ENCODE measurements at regions not wholly inside any gene's neighbourhood (a gene's known extent, or its start where the extent isn't known, plus 50 kb on each side); places are given as distances from the start of the nearest gene placed in this dataset.

GRCh38 chr18:66951750-66952149, 347.9 kb upstream of the CDH19 start:
- Histone ChIP-seq H3K27me3 (no peaks in the 10 kb centered on the region), H3K4me3 (no peak overlapping the region), H3K9me3 (no peaks in the 10 kb centered on the region), H3K27ac (no peak overlapping the region), H3K36me3 (no peaks in the 10 kb centered on the region), H3K4me1 (no peaks in the 10 kb centered on the region)
- no peak for DNase-seq (ENCODE audit: low spot score)
- no peak for TF ChIP-seq CTCF (IDR thresholded peaks at IDR 0.05)

GRCh38 chr18:66949419-66949818, 345.5 kb upstream of the CDH19 start:
- TF ChIP-seq CTCF (IDR thresholded peaks at IDR 0.05) = no peak
- Histone ChIP-seq H3K36me3 (no peaks in the 10 kb centered on the region), H3K27ac (no peak overlapping the region), H3K4me3 (no peak overlapping the region), H3K9me3 (no peaks in the 10 kb centered on the region), H3K4me1 (no peaks in the 10 kb centered on the region), H3K27me3 (no peaks in the 10 kb centered on the region)
- DNase-seq (ENCODE audit: low spot score) = no peak

GRCh38 chr18:66937546-66937945, 333.7 kb upstream of the CDH19 start:
- Histone ChIP-seq H3K4me1 (no peaks in the 10 kb centered on the region), H3K27ac (no peak overlapping the region), H3K9me3 (no peaks in the 10 kb centered on the region), H3K27me3 (no peaks in the 10 kb centered on the region), H3K36me3 (no peaks in the 10 kb centered on the region), H3K4me3 (no peak overlapping the region)
- no peak for TF ChIP-seq CTCF (IDR thresholded peaks at IDR 0.05)
- no peak for DNase-seq (ENCODE audit: low spot score)

- Histone ChIP-seq H3K9me3 (no peaks in the 10 kb centered on the region), H3K27ac (no peak overlapping the region), H3K27me3 (no peaks in the 10 kb centered on the region), H3K36me3 (no peaks in the 10 kb centered on the region), H3K4me3 (no peak overlapping the region), H3K4me1 (no peaks in the 10 kb centered on the region)
- no peak for TF ChIP-seq CTCF (IDR thresholded peaks at IDR 0.05)
- no peak for DNase-seq (ENCODE audit: low spot score)
These were observed 327.1 kb upstream of the CDH19 start for GRCh38 chr18:66931010-66931409.

GRCh38 chr18:66916834-66917233, 312.9 kb upstream of the CDH19 start:
- Histone ChIP-seq H3K4me1 (no peaks in the 10 kb centered on the region), H3K36me3 (no peaks in the 10 kb centered on the region), H3K27me3 (no peaks in the 10 kb centered on the region), H3K4me3 (no peak overlapping the region), H3K9me3 (no peaks in the 10 kb centered on the region), H3K27ac (no peak overlapping the region)
- no peak for TF ChIP-seq CTCF (IDR thresholded peaks at IDR 0.05)
- DNase-seq (ENCODE audit: low spot score) = no peak

GRCh38 chr18:66900837-66901236, 296.9 kb upstream of the CDH19 start:
- H3K4me3 ChIP-seq = no peak overlapping the region
- no peaks in the 10 kb centered on the region for H3K4me1 ChIP-seq
- DNase-seq (ENCODE audit: low spot score) = no peak
- no peak overlapping the region for H3K27ac ChIP-seq
- no peak for TF ChIP-seq CTCF (IDR thresholded peaks at IDR 0.05)
- no peaks in the 10 kb centered on the region for H3K27me3 ChIP-seq
- no peaks in the 10 kb centered on the region for H3K36me3 ChIP-seq
- no peaks in the 10 kb centered on the region for H3K9me3 ChIP-seq

All from right atrium auricular region (tissue), 2 donors.